ENCODE measurements at regions not wholly inside any gene's neighbourhood (a gene's known extent, or its start where the extent isn't known, plus 50 kb on each side); places are given as distances from the start of the nearest gene placed in this dataset.

GRCh38 chr10:29946953-29947700 lies 112.3 kb downstream of the JCAD start:
- no peak for TF ChIP-seq CTCF (IDR thresholded peaks at IDR 0.05; ENCODE audit: low read depth, low read length)
- no peak overlapping the region for H3K4me3 ChIP-seq (ENCODE audit: low read depth, low read length)

- no peak overlapping the region for H3K4me3 ChIP-seq (ENCODE audit: low read depth, low read length)
- TF ChIP-seq CTCF (IDR thresholded peaks at IDR 0.05; ENCODE audit: low read depth, low read length) = no peak
Observed at GRCh38 chr10:29946614-29946952, 112.8 kb downstream of the JCAD start.

- H3K4me3 ChIP-seq (ENCODE audit: low read depth, low read length) = no peak overlapping the region
- TF ChIP-seq CTCF (IDR thresholded peaks at IDR 0.05; ENCODE audit: low read depth, low read length) = no peak
Observed at GRCh38 chr10:29941476-29941875, 117.9 kb downstream of the JCAD start.

- TF ChIP-seq CTCF (IDR thresholded peaks at IDR 0.05; ENCODE audit: low read depth, low read length) = no peak
- H3K4me3 ChIP-seq (ENCODE audit: low read depth, low read length) = no peak overlapping the region
Observed at GRCh38 chr10:29932991-29933390, 126.4 kb downstream of the JCAD start.

- no peak for TF ChIP-seq CTCF (IDR thresholded peaks at IDR 0.05; ENCODE audit: low read depth, low read length)
- H3K4me3 ChIP-seq (ENCODE audit: low read depth, low read length) = no peak overlapping the region
Observed at GRCh38 chr10:29931833-29932232, 127.6 kb downstream of the JCAD start.

GRCh38 chr10:29929006-29929405 lies 130.4 kb downstream of the JCAD start:
- TF ChIP-seq CTCF (IDR thresholded peaks at IDR 0.05; ENCODE audit: low read depth, low read length) = no peak
- no peak overlapping the region for H3K4me3 ChIP-seq (ENCODE audit: low read depth, low read length)

GRCh38 chr10:29926693-29927048 lies 132.7 kb downstream of the JCAD start:
- no peak overlapping the region for H3K4me3 ChIP-seq (ENCODE audit: low read depth, low read length)
- peak; percentile 62 for TF ChIP-seq CTCF (IDR thresholded peaks at IDR 0.05; ENCODE audit: low read depth, low read length)

Measured in WI38 (cell line).